ENCODE measurements at regions not wholly inside any gene's neighbourhood (a gene's known extent, or its start where the extent isn't known, plus 50 kb on each side); places are given as distances from the start of the nearest gene placed in this dataset.

- no peak overlapping the region for H3K4me3 ChIP-seq (ENCODE audit: low read depth, low read length)
- no peak for DNase-seq (ENCODE audit: low read depth)
- TF ChIP-seq, protein P1, sequence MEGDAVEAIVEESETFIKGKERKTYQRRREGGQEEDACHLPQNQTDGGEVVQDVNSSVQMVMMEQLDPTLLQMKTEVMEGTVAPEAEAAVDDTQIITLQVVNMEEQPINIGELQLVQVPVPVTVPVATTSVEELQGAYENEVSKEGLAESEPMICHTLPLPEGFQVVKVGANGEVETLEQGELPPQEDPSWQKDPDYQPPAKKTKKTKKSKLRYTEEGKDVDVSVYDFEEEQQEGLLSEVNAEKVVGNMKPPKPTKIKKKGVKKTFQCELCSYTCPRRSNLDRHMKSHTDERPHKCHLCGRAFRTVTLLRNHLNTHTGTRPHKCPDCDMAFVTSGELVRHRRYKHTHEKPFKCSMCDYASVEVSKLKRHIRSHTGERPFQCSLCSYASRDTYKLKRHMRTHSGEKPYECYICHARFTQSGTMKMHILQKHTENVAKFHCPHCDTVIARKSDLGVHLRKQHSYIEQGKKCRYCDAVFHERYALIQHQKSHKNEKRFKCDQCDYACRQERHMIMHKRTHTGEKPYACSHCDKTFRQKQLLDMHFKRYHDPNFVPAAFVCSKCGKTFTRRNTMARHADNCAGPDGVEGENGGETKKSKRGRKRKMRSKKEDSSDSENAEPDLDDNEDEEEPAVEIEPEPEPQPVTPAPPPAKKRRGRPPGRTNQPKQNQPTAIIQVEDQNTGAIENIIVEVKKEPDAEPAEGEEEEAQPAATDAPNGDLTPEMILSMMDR (conservative IDR thresholded peaks at IDR 0.05; ENCODE audit: low read depth, low read length), result no peak
Observed at GRCh38 chr18:35770376-35771014, 189.0 kb downstream of the GALNT1 start.

DNA sequence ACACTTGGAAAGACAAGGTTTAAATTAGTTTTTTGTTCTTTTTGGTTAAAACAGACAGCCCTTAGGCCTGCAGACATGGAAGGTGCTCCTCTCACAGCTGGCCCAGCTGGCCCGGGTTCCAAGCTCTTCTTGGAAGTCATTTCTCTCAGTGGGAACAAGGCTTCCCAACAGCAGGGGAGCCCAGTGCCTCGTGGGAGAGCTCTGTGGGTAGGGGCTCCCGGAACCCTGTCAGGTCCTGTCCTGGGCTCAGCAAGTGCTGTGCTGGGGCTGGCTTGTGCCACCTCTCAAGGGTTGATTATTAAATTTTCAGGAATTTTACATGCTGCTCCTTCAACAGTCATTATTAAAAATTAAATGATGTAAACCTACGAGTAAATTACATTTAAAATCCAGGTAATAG lies 189.6 kb downstream of the GALNT1 start:
- no peak for DNase-seq (ENCODE audit: low read depth)
- TF ChIP-seq, protein P1 (conservative IDR thresholded peaks at IDR 0.05; ENCODE audit: low read depth, low read length), result no peak
- H3K4me3 ChIP-seq (ENCODE audit: low read depth, low read length), result no peak overlapping the region

DNA sequence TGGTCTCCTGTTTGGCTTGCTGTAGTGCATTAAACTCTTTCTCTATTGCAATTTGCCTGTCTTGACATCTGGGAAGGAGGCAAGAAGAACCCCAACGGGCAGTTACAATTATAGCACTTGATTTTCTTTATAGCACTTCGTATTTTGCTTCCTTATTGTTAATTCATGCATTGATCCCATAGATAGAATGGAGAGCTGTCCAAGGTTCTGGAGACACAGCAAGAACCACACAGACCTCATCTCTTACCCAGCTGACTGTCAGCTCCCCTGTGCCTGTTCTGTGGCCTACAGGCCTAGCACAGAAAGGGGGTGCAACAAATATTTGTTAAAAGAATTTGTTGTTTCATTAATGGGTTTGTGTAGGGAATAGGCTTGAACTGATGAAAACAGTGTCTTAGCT lies 194.3 kb downstream of the GALNT1 start:
- no peak overlapping the region for H3K4me3 ChIP-seq (ENCODE audit: low read depth, low read length)
- TF ChIP-seq, protein P1 (conservative IDR thresholded peaks at IDR 0.05; ENCODE audit: low read depth, low read length), result no peak
- no peak for DNase-seq (ENCODE audit: low read depth)

DNA sequence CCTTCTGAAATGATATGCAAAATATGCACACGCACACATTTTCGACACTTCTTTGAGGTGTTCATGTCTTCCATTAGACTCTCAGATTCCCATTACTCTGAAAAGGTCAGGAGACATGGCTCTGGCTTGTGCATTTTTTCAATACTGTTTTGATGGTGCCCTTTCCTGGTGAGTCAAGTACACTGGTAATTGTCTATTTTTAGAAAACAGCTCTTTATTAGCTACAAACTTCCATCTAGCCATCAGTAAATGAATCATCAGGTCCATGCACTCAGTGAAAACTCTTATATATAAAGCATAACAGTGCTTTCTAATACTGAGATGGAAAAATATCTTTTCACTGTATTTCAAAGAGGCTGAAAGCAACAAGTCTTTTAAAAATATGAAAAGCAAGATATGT lies 194.9 kb downstream of the GALNT1 start:
- no peak for DNase-seq (ENCODE audit: low read depth)
- TF ChIP-seq, protein P1 (conservative IDR thresholded peaks at IDR 0.05; ENCODE audit: low read depth, low read length), result no peak
- no peak overlapping the region for H3K4me3 ChIP-seq (ENCODE audit: low read depth, low read length)

- DNase-seq (ENCODE audit: low read depth), result no peak
- TF ChIP-seq, protein P1 (conservative IDR thresholded peaks at IDR 0.05; ENCODE audit: low read depth, low read length), result peak; percentile 21
- H3K4me3 ChIP-seq (ENCODE audit: low read depth, low read length), result no peak overlapping the region
Observed at GRCh38 chr18:35777039-35777438, 195.4 kb upstream of the RMP24 start.

- TF ChIP-seq, protein P1 (conservative IDR thresholded peaks at IDR 0.05; ENCODE audit: low read depth, low read length), result no peak
- DNase-seq (ENCODE audit: low read depth), result no peak
- no peak overlapping the region for H3K4me3 ChIP-seq (ENCODE audit: low read depth, low read length)
Observed at GRCh38 chr18:35778850-35779627, 193.4 kb upstream of the RMP24 start.

Measured in epithelial cell of proximal tubule (primary cell).